Mucosa of stomach (tissue), 1 donor: ENCODE measurements at regions not wholly inside any gene's neighbourhood (a gene's known extent, or its start where the extent isn't known, plus 50 kb on each side); places are given as distances from the start of the nearest gene placed in this dataset.

ENCODE experiments used
- H3K27me3 ChIP-seq: one replicate; pipeline ENCODE4 v1.7.0; 2013; ENCODE audit warnings: mild to moderate bottlenecking, low read length; ENCODE audit not compliant: control insufficient read depth, insufficient read depth
- H3K36me3 ChIP-seq: one replicate; pipeline ENCODE4 v1.7.0; 2013; ENCODE audit warnings: low read length; ENCODE audit not compliant: control insufficient read depth, insufficient read depth
- H3K4me1 ChIP-seq: one replicate; pipeline ENCODE4 v1.7.0; 2013; ENCODE audit warnings: mild to moderate bottlenecking, low read length; ENCODE audit not compliant: control insufficient read depth, insufficient read depth
- H3K4me3 ChIP-seq: one replicate; pipeline ENCODE4 v1.7.0; 2013; ENCODE audit warnings: low read length
- H3K9ac ChIP-seq: one replicate; pipeline ENCODE4 v1.7.0; 2013; ENCODE audit warnings: mild to moderate bottlenecking, low read length, moderate library complexity
- H3K9me3 ChIP-seq: one replicate; pipeline ENCODE4 v1.7.0; 2013; ENCODE audit warnings: mild to moderate bottlenecking, low read length, moderate library complexity; ENCODE audit not compliant: control insufficient read depth
- donor health status: Pancreatic carcinoma.

- no peak overlapping the region for H3K4me3 ChIP-seq
- H3K27me3 ChIP-seq, result no peaks in the 10 kb centered on the region
- no peaks in the 10 kb centered on the region for H3K4me1 ChIP-seq
- H3K36me3 ChIP-seq, result no peaks in the 10 kb centered on the region
- no peaks in the 10 kb centered on the region for H3K9me3 ChIP-seq
- H3K9ac ChIP-seq, result no peak overlapping the region
These were observed 643.8 kb downstream of the SQOR start for GRCh38 chr15:46278486-46279090.

- H3K4me1 ChIP-seq, result no peaks in the 10 kb centered on the region
- H3K36me3 ChIP-seq, result no peaks in the 10 kb centered on the region
- no peak overlapping the region for H3K4me3 ChIP-seq
- H3K27me3 ChIP-seq, result no peaks in the 10 kb centered on the region
- no peaks in the 10 kb centered on the region for H3K9me3 ChIP-seq
- no peak overlapping the region for H3K9ac ChIP-seq
These were observed 646.1 kb downstream of the SQOR start for GRCh38 chr15:46280762-46281542.

- Histone ChIP-seq H3K4me3 (no peak overlapping the region), H3K27me3 (no peaks in the 10 kb centered on the region), H3K9me3 (no peaks in the 10 kb centered on the region), H3K36me3 (no peaks in the 10 kb centered on the region), H3K9ac (no peak overlapping the region), H3K4me1 (no peaks in the 10 kb centered on the region)
These were observed 658.7 kb downstream of the SQOR start for GRCh38 chr15:46293550-46293949.

- no peaks in the 10 kb centered on the region for H3K4me1 ChIP-seq
- H3K9me3 ChIP-seq, result no peaks in the 10 kb centered on the region
- H3K4me3 ChIP-seq, result no peak overlapping the region
- H3K27me3 ChIP-seq, result no peaks in the 10 kb centered on the region
- no peaks in the 10 kb centered on the region for H3K36me3 ChIP-seq
- H3K9ac ChIP-seq, result no peak overlapping the region
These were observed 661.2 kb downstream of the SQOR start for GRCh38 chr15:46296002-46296401.

GRCh38 chr15:46296797-46297196, 662.0 kb downstream of the SQOR start:
- Histone ChIP-seq H3K9me3 (no peaks in the 10 kb centered on the region), H3K27me3 (no peaks in the 10 kb centered on the region), H3K4me3 (no peak overlapping the region), H3K4me1 (no peaks in the 10 kb centered on the region), H3K9ac (no peak overlapping the region), H3K36me3 (no peaks in the 10 kb centered on the region)

- Histone ChIP-seq H3K4me1 (no peaks in the 10 kb centered on the region), H3K36me3 (no peaks in the 10 kb centered on the region), H3K9me3 (no peaks in the 10 kb centered on the region), H3K4me3 (no peak overlapping the region), H3K27me3 (no peaks in the 10 kb centered on the region), H3K9ac (no peak overlapping the region)
These were observed 662.9 kb downstream of the SQOR start for GRCh38 chr15:46297766-46298165.

GRCh38 chr15:46300716-46301115, 665.9 kb downstream of the SQOR start:
- H3K4me3 ChIP-seq, result no peak overlapping the region
- H3K9me3 ChIP-seq, result no peaks in the 10 kb centered on the region
- H3K4me1 ChIP-seq, result no peaks in the 10 kb centered on the region
- H3K27me3 ChIP-seq, result no peaks in the 10 kb centered on the region
- no peak overlapping the region for H3K9ac ChIP-seq
- H3K36me3 ChIP-seq, result no peaks in the 10 kb centered on the region

GRCh38 chr15:46301291-46301690, 666.5 kb downstream of the SQOR start:
- H3K4me3 ChIP-seq, result no peak overlapping the region
- H3K4me1 ChIP-seq, result no peaks in the 10 kb centered on the region
- no peaks in the 10 kb centered on the region for H3K9me3 ChIP-seq
- H3K9ac ChIP-seq, result no peak overlapping the region
- no peaks in the 10 kb centered on the region for H3K36me3 ChIP-seq
- H3K27me3 ChIP-seq, result no peaks in the 10 kb centered on the region

GRCh38 chr15:46301826-46302225, 667.0 kb downstream of the SQOR start:
- Histone ChIP-seq H3K9ac (no peak overlapping the region), H3K27me3 (no peaks in the 10 kb centered on the region), H3K4me1 (no peaks in the 10 kb centered on the region), H3K36me3 (no peaks in the 10 kb centered on the region), H3K4me3 (no peak overlapping the region), H3K9me3 (no peaks in the 10 kb centered on the region)

GRCh38 chr15:46304321-46304720, 669.5 kb downstream of the SQOR start:
- no peak overlapping the region for H3K9ac ChIP-seq
- no peaks in the 10 kb centered on the region for H3K36me3 ChIP-seq
- no peak overlapping the region for H3K4me3 ChIP-seq
- no peaks in the 10 kb centered on the region for H3K27me3 ChIP-seq
- H3K4me1 ChIP-seq, result no peaks in the 10 kb centered on the region
- H3K9me3 ChIP-seq, result no peaks in the 10 kb centered on the region

- no peaks in the 10 kb centered on the region for H3K9me3 ChIP-seq
- no peaks in the 10 kb centered on the region for H3K36me3 ChIP-seq
- H3K9ac ChIP-seq, result no peak overlapping the region
- no peaks in the 10 kb centered on the region for H3K27me3 ChIP-seq
- H3K4me3 ChIP-seq, result no peak overlapping the region
- H3K4me1 ChIP-seq, result no peaks in the 10 kb centered on the region
These were observed 672.9 kb downstream of the SQOR start for GRCh38 chr15:46307746-46308145.

- H3K36me3 ChIP-seq, result no peaks in the 10 kb centered on the region
- H3K9me3 ChIP-seq, result no peaks in the 10 kb centered on the region
- no peak overlapping the region for H3K4me3 ChIP-seq
- H3K27me3 ChIP-seq, result no peaks in the 10 kb centered on the region
- no peak overlapping the region for H3K9ac ChIP-seq
- no peaks in the 10 kb centered on the region for H3K4me1 ChIP-seq
These were observed 675.1 kb downstream of the SQOR start for GRCh38 chr15:46309914-46310313.
